GM12865 (cell line): ENCODE measurements at regions not wholly inside any gene's neighbourhood (a gene's known extent, or its start where the extent isn't known, plus 50 kb on each side); places are given as distances from the start of the nearest gene placed in this dataset.
A peak's percentile ranks its signal among the peaks of the same experiment; 100 is the strongest.

Source experiments
- DNase-seq: peaks from one replicate; pipeline ENCODE4 v3.0.0; 2010; ENCODE audit warnings: low read depth
- H3K4me3 ChIP-seq: 2 replicates; pipeline ENCODE4 v1.5.1; 2011; ENCODE audit warnings: mild to moderate bottlenecking, low read depth, low read length, control low read depth
- CTCF ChIP-seq: IDR thresholded peaks from 2 replicates; pipeline ENCODE4 v1.5.1; 2011; ENCODE audit warnings: low read length, control low read depth, low read depth, inconsistent platforms; ENCODE audit not compliant: insufficient read depth; ENCODE audit errors: missing control alignments

GRCh38 chr5:17910318-17910717 lies 276.1 kb downstream of the TAF11L14 start:
- no peak for TF ChIP-seq CTCF
- no peak overlapping the region for H3K4me3 ChIP-seq
- no peak for DNase-seq

- TF ChIP-seq CTCF: no peak
- no peak overlapping the region for H3K4me3 ChIP-seq
- peak; percentile 12 for DNase-seq
These were observed 278.5 kb downstream of the TAF11L14 start for GRCh38 chr5:17912794-17913193.

DNA sequence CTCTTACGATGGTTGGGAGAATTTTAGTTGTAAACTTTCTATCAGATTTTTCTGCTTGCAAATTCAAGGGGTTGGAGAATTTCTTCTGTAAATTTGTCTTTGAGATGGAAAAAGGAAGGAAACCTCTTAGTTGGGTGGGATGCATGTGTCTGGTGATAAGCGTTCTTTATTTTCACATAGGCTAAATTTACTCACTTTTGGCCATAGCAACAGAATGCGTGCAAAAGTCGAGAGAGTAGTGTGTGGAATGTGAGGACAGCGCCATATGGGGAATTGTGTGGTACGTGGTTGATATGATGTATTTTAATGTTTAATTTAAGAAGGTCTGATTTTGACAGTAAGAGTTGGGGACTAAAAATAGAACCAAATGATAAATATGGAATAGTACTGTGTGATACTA lies 282.2 kb downstream of the TAF11L14 start:
- no peak overlapping the region for H3K4me3 ChIP-seq
- no peak for TF ChIP-seq CTCF
- DNase-seq: no peak

GRCh38 chr5:17917465-17917864 lies 283.2 kb downstream of the TAF11L14 start:
- no peak for TF ChIP-seq CTCF
- no peak overlapping the region for H3K4me3 ChIP-seq
- DNase-seq: no peak

DNA sequence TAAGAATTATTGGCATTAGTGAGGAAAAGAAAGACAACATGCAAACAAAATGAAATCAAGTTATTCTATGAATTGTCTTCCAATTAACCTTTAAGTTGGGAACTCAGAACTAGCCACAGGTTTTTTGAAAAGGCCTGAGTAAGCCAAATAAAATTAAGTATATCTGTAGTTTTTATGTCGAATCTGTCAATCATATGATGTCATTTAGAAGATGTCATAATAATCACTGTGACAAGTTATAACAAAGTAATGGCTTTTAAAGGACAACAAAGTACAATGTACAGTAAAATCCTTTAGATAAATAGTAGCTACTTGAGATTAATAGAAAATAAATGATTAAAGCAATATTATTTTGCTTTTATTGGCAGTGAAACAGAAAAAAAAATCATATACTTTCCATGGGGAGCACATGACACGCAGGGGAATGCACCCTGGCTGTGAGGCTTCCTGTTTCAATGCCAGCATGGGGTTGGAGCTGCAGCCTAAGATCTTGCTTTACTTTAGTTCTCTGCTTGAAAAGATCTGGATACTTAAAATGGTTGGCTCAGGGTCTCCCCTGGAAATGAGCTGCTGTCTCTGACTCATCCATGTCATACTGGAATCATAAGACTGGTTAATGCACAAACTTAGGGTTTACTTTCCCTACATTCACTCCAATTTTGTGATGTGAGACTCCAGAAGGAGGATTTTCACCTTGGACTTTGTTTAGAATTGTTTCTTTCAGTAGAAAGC lies 284.3 kb downstream of the TAF11L14 start:
- DNase-seq: no peak
- H3K4me3 ChIP-seq: no peak overlapping the region
- no peak for TF ChIP-seq CTCF

GRCh38 chr5:17925276-17925675 lies 291.0 kb downstream of the TAF11L14 start:
- DNase-seq: no peak
- H3K4me3 ChIP-seq: no peak overlapping the region
- TF ChIP-seq CTCF: no peak

DNA sequence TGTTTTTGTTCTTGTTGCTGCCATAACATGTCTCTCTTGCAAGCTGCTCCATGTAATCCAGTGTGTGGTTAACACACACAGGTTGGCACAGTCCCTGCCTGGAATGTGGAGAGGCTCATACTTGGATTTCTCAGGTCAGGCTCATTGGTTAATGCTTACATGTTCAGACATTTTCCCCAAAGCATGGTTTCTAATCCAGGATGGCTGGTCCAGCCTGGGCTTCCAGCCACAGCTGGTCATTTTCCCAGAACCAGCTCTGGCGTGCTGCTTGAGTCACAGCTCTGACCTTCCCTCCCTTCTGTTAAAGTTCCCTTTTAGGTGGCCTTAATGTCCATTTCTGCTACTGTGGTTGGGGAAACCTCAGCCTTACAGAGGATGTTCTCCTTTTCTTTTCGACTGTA lies 294.3 kb downstream of the TAF11L14 start:
- TF ChIP-seq CTCF: no peak
- no peak for DNase-seq
- no peak overlapping the region for H3K4me3 ChIP-seq
